ENCODE measurements at regions not wholly inside any gene's neighbourhood (a gene's known extent, or its start where the extent isn't known, plus 50 kb on each side); places are given as distances from the start of the nearest gene placed in this dataset.

DNA sequence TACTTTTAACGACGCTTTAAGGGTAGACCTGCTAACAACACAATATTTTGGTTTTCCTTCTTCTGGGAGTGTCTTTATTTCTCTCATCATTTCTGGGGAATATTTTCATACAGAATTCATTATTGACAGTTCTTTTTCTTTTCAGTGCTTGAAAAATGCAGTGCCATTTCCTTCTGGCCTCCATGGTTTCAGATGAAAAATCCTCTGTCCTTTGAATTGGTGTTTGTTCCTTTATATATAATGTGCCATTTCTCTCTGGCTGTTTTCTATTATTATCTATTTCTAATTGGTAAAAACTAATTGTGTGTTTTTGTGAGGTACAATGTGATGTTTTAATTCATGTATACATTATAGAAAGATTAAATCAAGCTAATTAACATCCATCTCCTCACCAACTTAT lies 194.3 kb upstream of the S1PR3 start:
- H3K4me1 ChIP-seq (ENCODE audit: control insufficient read depth, insufficient read depth, low read length), result peaks cover 5% of the 10 kb centered on the region; the same call in 1 of the 2 replicates
- H3K4me3 ChIP-seq (ENCODE audit: insufficient read depth, low read depth, low read length), result no peak overlapping the region
- H3K14ac ChIP-seq (replicated peaks; ENCODE audit: low read depth, low read length), result no peak overlapping the region
- no peak overlapping the region for H3K9ac ChIP-seq (ENCODE audit: low read depth, low read length)
- no peak overlapping the region for H3K4ac ChIP-seq (ENCODE audit: low read depth, low read length)
- H3K27me3 ChIP-seq (ENCODE audit: control insufficient read depth, insufficient read depth, low read length), result peaks cover 4% of the 10 kb centered on the region; the same call in 1 of the 2 replicates
- no peak overlapping the region for H3K23ac ChIP-seq (ENCODE audit: low read depth, low read length)
- BruUV-seq (replicated peaks), result no TSS peak
- no peak overlapping the region for H3K56ac ChIP-seq (ENCODE audit: extremely low read depth, insufficient read depth, low read length)
- no peak overlapping the region for H2AK5ac ChIP-seq (ENCODE audit: low read depth, low read length)
- DNase-seq (no peak), ATAC-seq (ENCODE audit: low read depth) (no peak)
- no peaks in the 10 kb centered on the region for H3K9me3 ChIP-seq (ENCODE audit: control insufficient read depth, insufficient read depth, low read length)
- H2BK120ac ChIP-seq (ENCODE audit: low read depth, low read length), result no peak overlapping the region
- ChIA-PET CTCF (interaction anchor here (0.6 kb wide), 2 partner anchors 39 to 554 kb away, joined by 3 to 5 read pairs; no protein-coding TSS in a partner anchor), POLR2A (ENCODE audit: unreplicated experiment) (no interaction called here)
- H2BK5ac ChIP-seq (ENCODE audit: low read depth, low read length, poor library complexity, severe bottlenecking), result no peak overlapping the region
- in situ Hi-C loops (cut with MboI; ENCODE audit: low sequenced_read_pairs) (no loop called here), dilution Hi-C loops (cut with HindIII; ENCODE audit: low sequenced_read_pairs, unreplicated experiment) (no loop called here), intact Hi-C loops (cut with micrococcal nuclease) (no loop called here)
- TF ChIP-seq RFX5 (IDR thresholded peaks at IDR 0.05; ENCODE audit: low read depth, low read length) (no peak), CHD1 (IDR thresholded peaks at IDR 0.05; ENCODE audit: low read depth, low read length) (no peak), POLR2A (IDR thresholded peaks at IDR 0.05; ENCODE audit: low read depth, low read length) (no peak), MXI1 (IDR thresholded peaks at IDR 0.05; ENCODE audit: borderline replicate concordance, low read depth, low read length) (no peak), MAZ (IDR thresholded peaks at IDR 0.05; ENCODE audit: borderline replicate concordance, low read depth, low read length) (no peak), NFE2L2 (IDR thresholded peaks at IDR 0.05; ENCODE audit: low read depth, low read length) (no peak)
- TF ChIP-seq, protein P1, sequence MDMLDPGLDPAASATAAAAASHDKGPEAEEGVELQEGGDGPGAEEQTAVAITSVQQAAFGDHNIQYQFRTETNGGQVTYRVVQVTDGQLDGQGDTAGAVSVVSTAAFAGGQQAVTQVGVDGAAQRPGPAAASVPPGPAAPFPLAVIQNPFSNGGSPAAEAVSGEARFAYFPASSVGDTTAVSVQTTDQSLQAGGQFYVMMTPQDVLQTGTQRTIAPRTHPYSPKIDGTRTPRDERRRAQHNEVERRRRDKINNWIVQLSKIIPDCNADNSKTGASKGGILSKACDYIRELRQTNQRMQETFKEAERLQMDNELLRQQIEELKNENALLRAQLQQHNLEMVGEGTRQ (IDR thresholded peaks at IDR 0.05; ENCODE audit: low read depth, low read length), result no peak
- TF ChIP-seq, protein P2, sequence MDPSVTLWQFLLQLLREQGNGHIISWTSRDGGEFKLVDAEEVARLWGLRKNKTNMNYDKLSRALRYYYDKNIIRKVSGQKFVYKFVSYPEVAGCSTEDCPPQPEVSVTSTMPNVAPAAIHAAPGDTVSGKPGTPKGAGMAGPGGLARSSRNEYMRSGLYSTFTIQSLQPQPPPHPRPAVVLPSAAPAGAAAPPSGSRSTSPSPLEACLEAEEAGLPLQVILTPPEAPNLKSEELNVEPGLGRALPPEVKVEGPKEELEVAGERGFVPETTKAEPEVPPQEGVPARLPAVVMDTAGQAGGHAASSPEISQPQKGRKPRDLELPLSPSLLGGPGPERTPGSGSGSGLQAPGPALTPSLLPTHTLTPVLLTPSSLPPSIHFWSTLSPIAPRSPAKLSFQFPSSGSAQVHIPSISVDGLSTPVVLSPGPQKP (IDR thresholded peaks at IDR 0.05; ENCODE audit: borderline replicate concordance, low read depth, low read length), result no peak
- TF ChIP-seq, protein P3, sequence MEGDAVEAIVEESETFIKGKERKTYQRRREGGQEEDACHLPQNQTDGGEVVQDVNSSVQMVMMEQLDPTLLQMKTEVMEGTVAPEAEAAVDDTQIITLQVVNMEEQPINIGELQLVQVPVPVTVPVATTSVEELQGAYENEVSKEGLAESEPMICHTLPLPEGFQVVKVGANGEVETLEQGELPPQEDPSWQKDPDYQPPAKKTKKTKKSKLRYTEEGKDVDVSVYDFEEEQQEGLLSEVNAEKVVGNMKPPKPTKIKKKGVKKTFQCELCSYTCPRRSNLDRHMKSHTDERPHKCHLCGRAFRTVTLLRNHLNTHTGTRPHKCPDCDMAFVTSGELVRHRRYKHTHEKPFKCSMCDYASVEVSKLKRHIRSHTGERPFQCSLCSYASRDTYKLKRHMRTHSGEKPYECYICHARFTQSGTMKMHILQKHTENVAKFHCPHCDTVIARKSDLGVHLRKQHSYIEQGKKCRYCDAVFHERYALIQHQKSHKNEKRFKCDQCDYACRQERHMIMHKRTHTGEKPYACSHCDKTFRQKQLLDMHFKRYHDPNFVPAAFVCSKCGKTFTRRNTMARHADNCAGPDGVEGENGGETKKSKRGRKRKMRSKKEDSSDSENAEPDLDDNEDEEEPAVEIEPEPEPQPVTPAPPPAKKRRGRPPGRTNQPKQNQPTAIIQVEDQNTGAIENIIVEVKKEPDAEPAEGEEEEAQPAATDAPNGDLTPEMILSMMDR (conservative IDR thresholded peaks at IDR 0.05; ENCODE audit: low read depth, low read length), result no peak
- H4K8ac ChIP-seq (ENCODE audit: low read depth in 2 of 2, low read length in 2 of 2), result no peak overlapping the region
- no peak overlapping the region for H2AK9ac ChIP-seq (replicated peaks; ENCODE audit: low read depth, low read length, poor library complexity)
- no peak overlapping the region for H2BK15ac ChIP-seq (ENCODE audit: low read depth, low read length)
- H3K36me3 ChIP-seq (ENCODE audit: control insufficient read depth, insufficient read depth, low read length), result no peaks in the 10 kb centered on the region
- WGBS, 2 experiments (ENCODE audit: extremely low coverage in 2 of 2, insufficient read length in 1 of 2), result no CpG with 5 or more reads among the region's 2 CpGs
- H4K20me1 ChIP-seq (ENCODE audit: insufficient read depth, low read length), result no peaks in the 10 kb centered on the region
- H3K27ac ChIP-seq (ENCODE audit: insufficient read depth, low read length), result no peak overlapping the region
- no peak overlapping the region for H4K91ac ChIP-seq (ENCODE audit: insufficient read depth, low read depth, low read length)
- no peak overlapping the region for H2BK20ac ChIP-seq (ENCODE audit: low read depth, low read length)
- H3K79me1 ChIP-seq (ENCODE audit: low read depth in 1 of 2, low read length in 2 of 2), result no peaks in the 10 kb centered on the region
- no peak overlapping the region for H3K4me2 ChIP-seq (ENCODE audit: low read depth, low read length)
- no peaks in the 10 kb centered on the region for H3K9me1 ChIP-seq (ENCODE audit: insufficient read depth, low read length)
- no peak overlapping the region for H3K18ac ChIP-seq (ENCODE audit: low read depth, low read length)
- H4K5ac ChIP-seq (ENCODE audit: low read depth, low read length), result no peak overlapping the region
- no peak overlapping the region for H2AFZ ChIP-seq (replicated peaks; ENCODE audit: low read length, poor library complexity)

Measured in IMR-90 (cell line).